Lung (tissue), 11 donors: ENCODE measurements at regions not wholly inside any gene's neighbourhood (a gene's known extent, or its start where the extent isn't known, plus 50 kb on each side); places are given as distances from the start of the nearest gene placed in this dataset.

Experiments used
- ATAC-seq: fragments of 200-7000 bp; cut with Tn5 transposase; one replicate; pipeline ENCODE4 v1.9.1; 2020; ENCODE audit warnings: moderate number of reproducible peaks; ENCODE audit not compliant: insufficient read depth, low FRiP score
- DNase-seq, 3 donors: peaks; one replicate each; pipeline ENCODE4 v3.0.0-alpha.2; 2013 to 2017
- H3K27ac ChIP-seq, 2 donors: one replicate each; pipeline ENCODE4 v1.5.1; 2013; ENCODE audit warnings: mild to moderate bottlenecking in 2 of 2, moderate library complexity in 2 of 2, control low read depth in 1 of 2, inconsistent platforms in 1 of 2, low read depth in 1 of 2, low read length in 1 of 2
- H3K27me3 ChIP-seq, 3 donors: one replicate each; pipeline ENCODE4 v1.5.1; 2013; ENCODE audit warnings: low read length in 2 of 3; ENCODE audit not compliant: control insufficient read depth in 3 of 3, insufficient read depth in 3 of 3
- H3K36me3 ChIP-seq, 4 donors: one replicate each; pipeline ENCODE4 v1.5.1; 2013; ENCODE audit warnings: low read length in 4 of 4, mild to moderate bottlenecking in 1 of 4, moderate library complexity in 1 of 4; ENCODE audit not compliant: control insufficient read depth in 4 of 4, insufficient read depth in 4 of 4
- H3K4me1 ChIP-seq, 5 donors: one replicate each; pipeline ENCODE4 v1.5.1; 2013; ENCODE audit warnings: low read length in 5 of 5, mild to moderate bottlenecking in 2 of 5, moderate library complexity in 1 of 5; ENCODE audit not compliant: control insufficient read depth in 5 of 5, insufficient read depth in 5 of 5
- H3K4me3 ChIP-seq: one replicate; pipeline ENCODE4 v1.5.1; 2013; ENCODE audit warnings: mild to moderate bottlenecking, control low read depth, moderate library complexity
- H3K9ac ChIP-seq, 2 donors: one replicate each; pipeline ENCODE4 v1.5.1; 2013; ENCODE audit warnings: low read length in 2 of 2, control low read depth in 1 of 2; ENCODE audit not compliant: insufficient read depth in 1 of 2
- H3K9me3 ChIP-seq, 4 donors: one replicate each; pipeline ENCODE4 v1.5.1; 2013; ENCODE audit warnings: low read length in 3 of 4, mild to moderate bottlenecking in 1 of 4, moderate library complexity in 1 of 4; ENCODE audit not compliant: control insufficient read depth in 4 of 4, insufficient read depth in 3 of 4
- WGBS, 2 donors: extraction: QIAGEN DNeasy Blood & Tissue Kit; methylation state at CpG; one replicate each; pipeline ENCODE4 v1.1.7; 2013; 5-methylcytosine and 5-hydroxymethylcytosine counted together
- TF ChIP-seq, protein P1 (sequence below): IDR thresholded peaks from 2 replicates; pipeline ENCODE4 v1.5.1; 2012; ENCODE audit warnings: mild to moderate bottlenecking; ENCODE audit errors: control extremely low read depth, extremely low read depth
- donor health status: control.
- donor health status: control.
- donor health status: Bipolar disorder and iron deficiency.
- donor health status: healthy.
- donor health status: DM: yes; HTN: yes; CAD: no.

DNA sequence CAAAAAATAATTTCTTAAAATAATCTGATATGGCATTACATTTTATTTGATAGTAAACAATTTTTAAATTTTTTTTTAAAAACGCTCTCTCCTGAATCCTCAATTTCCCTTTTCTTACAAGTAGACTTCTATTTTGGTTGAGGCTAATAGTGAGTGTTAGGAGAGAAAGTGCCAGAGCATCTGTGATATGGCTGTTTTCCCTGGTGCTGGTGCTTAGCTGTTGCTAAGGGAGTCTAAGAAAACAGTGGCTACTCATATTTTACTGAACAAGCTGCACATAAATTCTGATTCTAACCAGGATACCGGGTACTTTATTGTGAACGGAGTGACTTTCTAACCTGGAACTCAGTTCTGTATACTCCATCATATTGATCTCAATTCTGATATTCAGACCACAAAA, 311.1 kb upstream of the KIAA1217 start:
- TF ChIP-seq, protein P1, sequence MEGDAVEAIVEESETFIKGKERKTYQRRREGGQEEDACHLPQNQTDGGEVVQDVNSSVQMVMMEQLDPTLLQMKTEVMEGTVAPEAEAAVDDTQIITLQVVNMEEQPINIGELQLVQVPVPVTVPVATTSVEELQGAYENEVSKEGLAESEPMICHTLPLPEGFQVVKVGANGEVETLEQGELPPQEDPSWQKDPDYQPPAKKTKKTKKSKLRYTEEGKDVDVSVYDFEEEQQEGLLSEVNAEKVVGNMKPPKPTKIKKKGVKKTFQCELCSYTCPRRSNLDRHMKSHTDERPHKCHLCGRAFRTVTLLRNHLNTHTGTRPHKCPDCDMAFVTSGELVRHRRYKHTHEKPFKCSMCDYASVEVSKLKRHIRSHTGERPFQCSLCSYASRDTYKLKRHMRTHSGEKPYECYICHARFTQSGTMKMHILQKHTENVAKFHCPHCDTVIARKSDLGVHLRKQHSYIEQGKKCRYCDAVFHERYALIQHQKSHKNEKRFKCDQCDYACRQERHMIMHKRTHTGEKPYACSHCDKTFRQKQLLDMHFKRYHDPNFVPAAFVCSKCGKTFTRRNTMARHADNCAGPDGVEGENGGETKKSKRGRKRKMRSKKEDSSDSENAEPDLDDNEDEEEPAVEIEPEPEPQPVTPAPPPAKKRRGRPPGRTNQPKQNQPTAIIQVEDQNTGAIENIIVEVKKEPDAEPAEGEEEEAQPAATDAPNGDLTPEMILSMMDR: no peak
- Histone ChIP-seq H3K27ac (no peak overlapping the region), H3K9me3 (peaks cover 0 to 3% (median 0%) of the 10 kb centered on the region in 4 donors), H3K9ac (no peak overlapping the region), H3K36me3 (no peaks in the 10 kb centered on the region), H3K27me3 (no peaks in the 10 kb centered on the region), H3K4me1 (no peaks in the 10 kb centered on the region), H3K4me3 (no peak overlapping the region)
- ATAC-seq (no peak), DNase-seq (no peak)
- 91% methylated on average over 3 of the region's 3 CpGs for WGBS, 2 donors

- no peak for DNase-seq
- no peak overlapping the region for H3K9ac ChIP-seq
- TF ChIP-seq, protein P1: no peak
- no peaks in the 10 kb centered on the region for H3K27me3 ChIP-seq
- H3K4me1 ChIP-seq: no peaks in the 10 kb centered on the region
- no peaks in the 10 kb centered on the region for H3K36me3 ChIP-seq
- no peak overlapping the region for H3K27ac ChIP-seq
- H3K4me3 ChIP-seq: no peak overlapping the region
- H3K9me3 ChIP-seq: peaks cover 0 to 3% (median 0%) of the 10 kb centered on the region in 4 donors
- ATAC-seq: no peak
- WGBS, 2 donors: 81 to 82% methylated on average over 2 of the region's 2 CpGs
These were observed 309.8 kb upstream of the KIAA1217 start for GRCh38 chr10:23899166-23899565.

DNA sequence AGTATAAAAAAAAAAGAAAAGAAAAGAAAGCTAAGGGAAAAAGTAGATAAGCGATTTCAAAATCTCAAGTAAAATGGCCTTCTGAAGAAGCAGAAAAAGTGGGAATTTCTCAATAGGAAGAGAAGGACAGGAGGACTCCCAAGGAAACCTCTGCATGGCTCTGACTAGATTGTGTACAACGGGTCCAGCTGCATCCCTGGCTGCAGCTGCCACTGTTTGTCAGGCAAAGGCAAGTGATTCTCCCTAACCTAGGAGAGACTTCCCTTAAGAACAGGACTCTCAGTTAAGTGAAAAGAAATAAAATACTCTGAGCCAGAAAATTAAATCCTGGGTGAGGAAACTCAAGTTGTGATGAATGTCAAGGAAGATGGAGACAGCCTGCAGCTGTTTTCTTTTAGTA, 298.6 kb upstream of the KIAA1217 start:
- WGBS, 2 donors: 90 to 93% methylated on average over 2 of the region's 2 CpGs
- Histone ChIP-seq H3K9me3 (peaks cover 0 to 2% (median 0%) of the 10 kb centered on the region in 4 donors), H3K9ac (no peak overlapping the region), H3K4me1 (peaks cover 0 to 3% (median 0%) of the 10 kb centered on the region in 5 donors), H3K4me3 (no peak overlapping the region), H3K27ac (no peak overlapping the region), H3K36me3 (no peaks in the 10 kb centered on the region), H3K27me3 (no peaks in the 10 kb centered on the region)
- no peak for DNase-seq
- no peak for ATAC-seq
- TF ChIP-seq, protein P1: no peak

GRCh38 chr10:23912884-23913404, 296.0 kb upstream of the KIAA1217 start:
- no peak overlapping the region for H3K27ac ChIP-seq
- H3K9ac ChIP-seq: no peak overlapping the region
- peaks cover 0 to 2% (median 0%) of the 10 kb centered on the region in 4 donors for H3K9me3 ChIP-seq
- peaks cover 0 to 6% (median 0%) of the 10 kb centered on the region in 5 donors for H3K4me1 ChIP-seq
- ATAC-seq (no peak), DNase-seq (peak in 1 of 3 donors; percentile 21)
- no peaks in the 10 kb centered on the region for H3K36me3 ChIP-seq
- H3K4me3 ChIP-seq: no peak overlapping the region
- H3K27me3 ChIP-seq: no peaks in the 10 kb centered on the region
- WGBS, 2 donors: 44 to 57% methylated on average over 6 of the region's 6 CpGs
- TF ChIP-seq, protein P1: no peak
